NCI-H2227 (cell line): ENCODE measurements at regions not wholly inside any gene's neighbourhood (a gene's known extent, or its start where the extent isn't known, plus 50 kb on each side); places are given as distances from the start of the nearest gene placed in this dataset.
"Not testable (repeated sequence)": the region's sequence is repeated elsewhere in the genome, so short reads cannot be mapped to it uniquely, and the experiment has no call there.

Experiments used
- DNase-seq: peaks from one replicate; lab custom pipeline; 2025; ENCODE audit not compliant: unreplicated experiment; lab: John Stamatoyannopoulos, UW

DNA sequence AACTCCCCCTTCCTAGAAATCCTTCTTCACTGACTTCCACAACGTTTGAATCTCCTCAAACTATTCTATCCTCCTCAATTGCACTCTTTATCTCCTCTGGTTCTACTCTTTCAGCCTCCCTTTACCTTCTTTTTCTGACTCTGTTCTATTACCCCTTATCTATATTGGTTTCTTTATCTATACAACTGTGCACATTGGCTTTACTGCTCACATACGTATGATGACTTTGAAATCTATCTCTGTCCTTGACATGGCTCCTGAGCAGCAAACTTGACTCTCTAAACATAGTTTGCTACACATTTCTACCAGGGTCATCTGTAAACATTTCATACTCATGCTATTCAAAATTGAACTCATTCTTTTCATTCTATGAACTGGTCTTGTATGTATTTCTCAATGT, 601.0 kb upstream of the LINC00305 start:
- no peak for DNase-seq

- no peak for DNase-seq
Observed at GRCh38 chr18:64747803-64748202, 598.9 kb upstream of the LINC00305 start.

- DNase-seq = no peak
Observed at GRCh38 chr18:64742898-64743297, 594.0 kb upstream of the LINC00305 start.

DNA sequence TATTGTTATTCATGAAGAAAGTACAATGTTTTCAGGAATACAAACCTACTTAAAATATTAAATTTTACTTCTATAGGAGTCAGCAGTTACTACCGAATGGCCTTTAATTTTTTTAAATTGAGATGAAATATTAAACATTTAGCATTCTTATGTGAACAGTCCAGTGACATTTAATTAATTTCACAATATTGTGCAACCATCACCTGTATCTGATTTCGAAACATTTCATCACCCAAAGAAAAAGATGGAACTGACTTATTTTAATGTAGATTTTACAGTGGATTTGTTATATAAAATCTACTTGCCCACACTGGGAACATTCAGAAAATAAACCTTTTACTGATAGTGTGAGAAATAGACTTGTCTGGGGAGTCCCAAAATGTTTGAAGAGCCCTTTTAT, 585.2 kb upstream of the LINC00305 start:
- DNase-seq = no peak

GRCh38 chr18:64725657-64726056, 576.8 kb upstream of the LINC00305 start:
- DNase-seq = not testable (repeated sequence)

DNA sequence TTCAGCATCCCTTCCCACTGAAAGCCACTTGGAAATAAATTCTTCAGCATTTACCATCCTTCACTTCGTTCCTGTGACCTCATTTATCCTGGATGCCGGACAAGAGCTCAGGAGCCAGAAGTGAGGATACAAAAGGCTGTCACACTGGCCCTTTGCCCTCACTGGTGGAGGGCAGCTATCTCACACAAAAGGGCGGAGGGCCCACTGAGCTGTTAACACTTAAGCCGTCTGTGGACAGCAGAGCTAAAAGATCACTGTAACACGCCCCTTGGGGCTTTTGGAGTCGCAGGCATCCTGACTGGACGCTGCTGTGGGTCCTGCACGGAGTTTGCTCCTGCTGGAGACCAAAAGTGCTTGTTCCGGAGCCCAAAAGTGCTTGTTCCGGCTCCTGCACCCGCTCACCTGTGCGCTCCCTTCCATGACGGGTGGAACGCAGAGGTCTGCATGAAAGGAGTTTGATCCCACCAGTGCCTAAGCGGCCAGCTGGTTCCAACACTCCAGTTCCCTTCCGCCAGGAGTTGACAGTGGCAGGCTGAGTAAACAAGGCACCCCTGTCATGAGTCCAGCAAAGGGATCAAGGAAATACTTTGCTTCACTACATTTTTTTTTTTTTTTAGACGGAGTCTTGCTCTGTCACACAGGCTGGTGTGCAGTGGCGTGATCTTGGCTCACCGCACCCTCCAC, 572.0 kb upstream of the LINC00305 start:
- no peak for DNase-seq

- no peak for DNase-seq
Observed at GRCh38 chr18:64718808-64719207, 569.9 kb upstream of the LINC00305 start.

DNA sequence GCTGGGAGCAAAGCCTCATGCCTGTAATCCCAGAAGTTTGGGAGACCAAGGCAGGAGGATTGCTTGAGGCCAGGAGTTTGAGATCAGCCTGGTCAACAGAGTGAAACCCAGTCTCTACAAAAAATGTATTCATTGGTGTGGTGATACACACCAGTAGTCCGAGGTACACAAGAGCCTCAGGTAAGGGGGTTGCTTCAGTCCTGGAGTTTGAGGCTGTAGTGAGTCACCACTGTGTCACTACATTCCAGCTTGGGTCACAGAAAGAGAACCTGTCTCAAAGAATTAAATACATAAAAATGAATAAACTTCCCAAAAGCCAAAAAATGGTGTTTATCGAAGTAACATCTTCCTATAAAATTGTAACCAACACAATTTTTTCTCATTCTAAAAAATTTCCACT, 568.1 kb upstream of the LINC00305 start:
- no peak for DNase-seq

DNA sequence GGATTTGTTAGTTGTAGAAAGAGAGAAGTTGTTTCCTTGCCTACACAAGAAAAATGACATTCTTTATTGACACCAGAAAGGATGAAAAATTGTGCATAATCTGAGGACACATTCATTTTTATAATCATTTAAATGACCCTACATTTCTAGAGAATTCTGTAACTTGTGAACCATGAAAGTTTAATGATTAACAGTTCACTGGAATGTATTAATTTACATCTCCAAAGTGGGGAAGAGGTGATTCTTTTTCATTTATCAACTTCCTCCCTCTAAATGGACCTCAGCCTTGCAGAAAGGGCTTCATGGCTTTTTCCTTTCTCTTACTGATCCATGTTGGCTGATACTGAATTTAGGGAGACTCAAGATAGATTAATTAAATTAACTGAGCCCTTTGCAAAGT, 565.2 kb upstream of the LINC00305 start:
- DNase-seq = no peak

DNA sequence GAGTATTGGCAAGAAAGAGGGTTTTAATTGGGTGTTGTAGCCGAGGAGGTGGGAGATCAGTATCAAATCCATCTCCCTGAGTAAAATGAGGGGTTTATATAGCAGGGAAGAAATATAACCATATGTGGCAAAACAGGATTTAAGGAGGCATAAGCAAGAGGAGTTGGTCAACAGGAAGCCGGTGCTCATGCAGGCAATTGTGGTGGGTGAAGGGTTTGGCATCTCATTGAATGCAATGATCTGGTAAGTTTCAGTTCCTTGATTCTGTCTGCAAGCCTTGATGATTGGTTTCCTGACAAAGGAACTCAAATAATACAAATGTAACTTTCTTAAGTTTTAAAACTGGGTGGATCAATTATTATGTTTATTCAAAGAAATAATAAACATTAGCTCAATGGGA, 564.4 kb upstream of the LINC00305 start:
- DNase-seq = no peak

DNA sequence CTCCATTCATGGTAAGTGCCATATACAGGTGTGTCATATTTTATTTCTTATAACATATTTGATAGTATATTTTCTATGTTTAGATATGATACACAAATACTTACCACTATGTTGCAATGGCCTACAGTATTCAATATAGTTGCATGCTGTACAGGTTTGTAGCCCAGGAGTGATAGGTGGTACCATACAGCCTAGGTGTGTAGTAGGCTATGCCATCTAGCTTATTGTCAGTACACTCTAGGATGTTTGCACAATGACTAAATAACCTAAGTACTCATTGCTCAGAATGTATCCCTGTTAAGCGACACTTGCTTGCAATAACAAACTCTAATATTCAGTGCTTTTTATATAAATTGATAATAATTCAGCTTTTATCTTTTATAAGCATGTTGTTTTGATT, 563.1 kb upstream of the LINC00305 start:
- DNase-seq = no peak

GRCh38 chr18:64710105-64710861, 561.4 kb upstream of the LINC00305 start:
- no peak for DNase-seq

- no peak for DNase-seq
Observed at GRCh38 chr18:64707052-64707451, 558.2 kb upstream of the LINC00305 start.

DNA sequence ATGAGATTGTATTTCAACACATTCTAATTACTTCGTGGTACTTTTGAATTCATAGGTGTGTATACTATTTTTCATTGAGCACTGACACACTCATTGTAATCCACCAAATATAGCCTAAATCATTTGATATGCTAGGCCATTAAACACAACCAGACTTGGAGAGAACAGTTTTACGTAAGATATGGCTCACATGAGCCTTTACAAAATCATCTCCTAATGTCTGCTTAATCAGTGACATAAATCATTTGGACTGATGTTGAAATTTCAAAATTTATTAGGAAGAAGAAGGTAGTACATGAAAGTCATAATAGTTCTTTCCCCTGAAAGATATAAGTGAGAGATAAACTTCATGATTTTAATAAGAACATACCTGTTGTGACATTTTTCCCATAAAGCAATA, 550.2 kb upstream of the LINC00305 start:
- DNase-seq = no peak

DNA sequence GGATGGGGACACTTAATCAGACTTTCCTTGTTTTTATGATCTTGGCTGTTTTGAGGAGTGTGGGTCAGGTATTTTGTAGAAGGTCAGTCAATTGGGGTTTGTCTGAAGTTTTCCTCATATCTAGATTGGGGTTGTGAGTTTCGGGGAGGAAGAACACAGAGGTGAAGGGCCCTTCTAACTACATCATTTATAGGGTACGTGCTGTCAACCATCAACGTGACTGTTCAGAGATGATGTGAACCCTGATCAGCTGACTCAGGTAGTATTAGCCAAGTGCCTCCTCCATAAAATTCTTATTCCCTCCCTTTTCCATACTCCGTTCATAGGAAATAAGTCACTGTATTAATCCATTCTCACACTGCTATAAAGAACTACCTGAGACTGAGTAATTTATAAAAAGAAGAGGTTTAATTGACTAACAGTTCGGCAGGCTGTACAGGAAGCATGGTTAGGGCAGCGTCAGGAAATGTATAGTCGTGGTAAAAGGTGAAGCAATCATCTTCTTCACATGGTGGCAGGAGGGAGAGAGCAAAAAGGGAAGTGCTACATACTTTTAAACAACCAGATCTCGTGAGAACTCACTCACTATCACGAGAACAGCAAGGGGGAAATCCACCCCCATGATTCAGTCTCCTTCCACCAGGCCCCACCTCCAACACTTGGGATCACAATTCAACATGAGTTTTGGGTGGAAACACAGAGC, 547.1 kb upstream of the LINC00305 start:
- DNase-seq = no peak

GRCh38 chr18:64693766-64694165, 544.9 kb upstream of the LINC00305 start:
- no peak for DNase-seq

- no peak for DNase-seq
Observed at GRCh38 chr18:64692826-64693225, 543.9 kb upstream of the LINC00305 start.

DNA sequence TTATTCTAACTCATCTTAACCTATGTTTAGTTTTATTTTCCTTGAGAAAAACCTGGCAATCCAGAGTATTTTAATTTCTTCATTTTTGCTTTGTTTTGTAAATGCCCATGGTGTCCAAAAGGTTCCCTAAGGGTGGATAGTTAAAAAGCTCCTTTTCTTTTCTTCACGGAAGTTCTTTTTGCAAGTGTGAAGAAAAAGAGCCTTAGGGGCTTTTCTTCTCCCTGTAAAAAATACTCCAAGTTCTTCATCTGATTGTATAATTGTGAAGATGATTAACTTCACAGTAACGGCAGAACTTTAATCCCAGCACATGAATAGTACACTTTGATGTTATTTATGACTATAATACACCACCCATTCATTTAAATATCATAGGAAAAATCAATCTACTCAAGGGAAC, 530.2 kb upstream of the LINC00305 start:
- DNase-seq = no peak

- no peak for DNase-seq
Observed at GRCh38 chr18:64678048-64678447, 529.2 kb upstream of the LINC00305 start.

DNA sequence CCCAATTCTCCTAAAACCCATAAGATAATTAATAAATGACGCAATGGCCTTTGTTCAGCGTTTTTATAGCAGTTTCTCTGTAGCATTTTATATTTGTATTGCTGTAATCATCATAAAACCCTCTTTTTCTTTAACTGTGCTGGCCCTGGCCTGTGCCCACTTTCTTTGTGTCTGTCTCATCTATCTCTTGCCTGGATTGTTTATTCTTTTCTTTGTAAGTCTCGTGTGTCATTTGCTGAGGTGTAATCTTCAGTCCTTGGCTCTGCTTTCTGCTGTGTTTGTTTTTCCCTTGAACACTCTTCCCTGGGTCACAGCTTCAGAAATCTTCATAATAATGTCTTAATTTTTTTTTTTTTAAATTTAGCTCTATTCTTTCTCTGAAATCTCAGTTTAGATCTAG, 525.8 kb upstream of the LINC00305 start:
- DNase-seq = no peak

- not testable (repeated sequence) for DNase-seq
Observed at GRCh38 chr18:64671293-64671692, 522.4 kb upstream of the LINC00305 start.

DNA sequence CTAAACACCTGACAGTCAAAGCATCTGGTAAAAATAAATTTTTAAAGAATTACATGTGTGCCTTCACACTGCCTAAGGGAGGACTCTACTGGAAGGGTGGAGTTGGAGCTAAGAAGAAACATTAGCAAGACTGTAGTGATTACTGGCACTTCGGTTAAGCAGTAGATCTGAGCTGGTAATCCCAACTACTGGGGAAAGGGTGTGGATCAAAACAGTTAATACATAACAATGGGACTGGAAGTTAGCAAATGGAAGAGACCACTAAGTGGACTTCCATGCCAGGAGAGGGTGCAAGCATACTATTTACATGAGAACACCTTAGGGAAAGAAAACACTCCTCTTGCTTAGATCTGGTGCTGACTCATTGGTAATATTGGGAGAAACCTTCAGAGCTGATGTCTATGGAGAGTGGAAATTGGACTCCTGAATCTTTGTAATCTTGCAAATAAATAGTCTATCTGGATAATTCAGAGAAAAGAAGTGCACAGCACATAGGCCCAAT, 519.6 kb upstream of the LINC00305 start:
- no peak for DNase-seq
